ENCODE measurements at regions not wholly inside any gene's neighbourhood (a gene's known extent, or its start where the extent isn't known, plus 50 kb on each side); places are given as distances from the start of the nearest gene placed in this dataset.
"Not testable (repeated sequence)": the region's sequence is repeated elsewhere in the genome, so short reads cannot be mapped to it uniquely, and the experiment has no call there.

DNA sequence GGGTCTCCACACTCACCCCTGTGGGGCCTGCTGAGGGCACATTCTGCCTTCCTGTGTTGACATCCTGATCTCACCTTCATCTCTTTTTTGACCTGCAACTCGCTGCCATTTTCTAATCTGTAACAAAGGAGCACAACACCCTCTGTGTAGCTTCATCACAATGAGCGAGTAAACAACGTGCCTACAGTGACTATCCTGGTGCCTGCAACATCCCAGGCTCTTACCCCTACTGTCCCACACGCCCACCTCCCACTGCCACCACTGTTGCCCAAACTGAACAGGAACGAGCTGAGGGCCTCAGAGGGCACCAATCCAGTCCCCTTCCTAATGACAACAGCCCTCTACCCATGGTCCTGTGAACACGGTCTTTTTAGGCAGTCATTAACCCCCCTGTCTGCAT is 102.2 kb upstream of the GJB6 start:
- H3K4me1 Mint-ChIP-seq = peaks cover 6% of the 10 kb centered on the region
- H3K27ac Mint-ChIP-seq = no peak overlapping the region
- no peak overlapping the region for H3K4me3 Mint-ChIP-seq
- no peaks in the 10 kb centered on the region for H3K9me3 ChIP-seq (ENCODE audit: control insufficient read depth, low read length, poor library complexity, severe bottlenecking)
- ATAC-seq (no peak), DNase-seq (no peak)
- no peaks in the 10 kb centered on the region for H3K36me3 Mint-ChIP-seq (ENCODE audit: low read depth)
- peaks cover under 1% of the 10 kb centered on the region for H3K27me3 Mint-ChIP-seq

DNA sequence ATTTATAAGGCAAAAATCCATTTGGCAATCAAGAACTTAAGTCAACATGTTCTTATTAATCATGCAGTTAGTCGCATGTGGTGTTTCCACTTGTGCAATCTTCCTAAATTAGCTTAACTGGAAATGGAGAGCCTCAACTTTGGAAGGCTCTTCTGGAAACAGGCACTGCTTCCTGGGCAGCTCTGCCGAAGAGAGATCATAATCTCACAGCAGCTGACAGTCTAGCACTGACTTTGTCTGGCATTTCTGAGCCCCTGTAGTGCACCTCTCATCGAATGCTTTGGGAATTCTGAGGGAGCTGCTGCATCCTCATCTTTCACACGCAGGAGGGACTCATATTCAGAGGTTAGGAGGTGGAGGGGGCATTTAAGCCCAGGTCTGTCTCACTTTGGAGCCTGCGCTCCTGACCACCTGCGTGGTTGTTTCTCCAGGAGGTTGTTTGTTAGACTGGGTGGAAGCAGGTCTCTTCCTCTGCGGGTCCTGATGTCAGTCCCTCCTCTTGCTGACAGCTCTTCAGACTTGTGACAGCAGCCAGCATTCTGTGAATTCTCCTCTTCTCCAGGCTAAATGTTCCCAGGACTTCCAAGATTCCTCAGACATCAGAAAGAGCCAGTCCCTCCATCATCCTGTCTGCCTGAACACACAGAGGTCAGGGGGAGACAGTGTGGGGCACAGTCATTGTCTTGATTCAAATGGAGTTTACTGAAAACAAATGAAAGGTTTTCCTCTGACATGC is 100.4 kb upstream of the GJB6 start:
- H3K9me3 ChIP-seq (ENCODE audit: control insufficient read depth, low read length, poor library complexity, severe bottlenecking) = no peaks in the 10 kb centered on the region
- Mint-ChIP-seq H3K27ac (no peak overlapping the region), H3K27me3 (no peaks in the 10 kb centered on the region), H3K36me3 (ENCODE audit: low read depth) (no peaks in the 10 kb centered on the region), H3K4me1 (peaks cover 6% of the 10 kb centered on the region), H3K4me3 (no peak overlapping the region)
- ATAC-seq (no peak), DNase-seq (no peak)

DNA sequence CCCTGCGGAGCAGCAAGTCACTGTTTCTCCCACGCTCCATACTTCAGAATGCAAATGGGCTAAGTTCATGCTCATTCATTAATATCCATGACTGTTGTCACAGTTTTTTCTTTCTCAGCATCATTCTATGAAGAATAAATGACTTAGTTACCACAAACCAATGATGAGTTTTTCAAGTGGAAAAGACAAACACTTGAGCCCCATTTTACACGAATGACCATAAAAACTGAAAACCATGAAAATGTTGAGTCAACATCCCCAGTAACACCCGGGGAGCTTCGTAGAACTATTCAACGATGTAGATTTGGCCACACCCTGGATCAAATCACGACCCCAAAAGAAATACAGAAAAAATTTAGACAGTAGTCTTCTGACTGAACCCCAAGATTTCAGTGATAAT is 99.8 kb upstream of the GJB6 start:
- no peak overlapping the region for H3K27ac Mint-ChIP-seq
- H3K36me3 Mint-ChIP-seq (ENCODE audit: low read depth) = no peaks in the 10 kb centered on the region
- H3K9me3 ChIP-seq (ENCODE audit: control insufficient read depth, low read length, poor library complexity, severe bottlenecking) = no peaks in the 10 kb centered on the region
- H3K27me3 Mint-ChIP-seq = no peaks in the 10 kb centered on the region
- H3K4me3 Mint-ChIP-seq = no peak overlapping the region
- peaks cover 1% of the 10 kb centered on the region for H3K4me1 Mint-ChIP-seq
- DNase-seq (no peak), ATAC-seq (no peak)

DNA sequence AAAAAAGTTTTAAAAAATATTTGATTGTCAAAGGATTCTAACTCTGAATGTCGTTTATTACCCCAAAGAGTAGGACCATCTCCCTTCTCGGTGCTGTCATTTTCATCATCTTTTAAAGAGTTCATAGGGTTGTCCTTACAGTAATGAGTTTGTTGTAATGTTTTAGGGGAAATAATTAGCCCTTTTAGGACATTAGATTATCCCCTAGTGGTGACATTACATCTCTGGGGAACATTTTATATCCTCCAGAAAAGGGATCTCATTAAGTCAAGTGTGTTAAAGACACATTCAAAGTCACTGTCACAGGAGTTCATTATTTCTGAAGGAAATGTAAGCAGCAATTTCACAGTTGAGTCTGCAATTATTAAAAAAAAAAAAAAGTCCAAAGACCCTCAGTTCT is 99.3 kb upstream of the GJB6 start:
- DNase-seq (no peak), ATAC-seq (no peak)
- H3K27ac Mint-ChIP-seq = no peak overlapping the region
- H3K9me3 ChIP-seq (ENCODE audit: control insufficient read depth, low read length, poor library complexity, severe bottlenecking) = no peaks in the 10 kb centered on the region
- H3K4me1 Mint-ChIP-seq = no peaks in the 10 kb centered on the region
- H3K4me3 Mint-ChIP-seq = no peak overlapping the region
- H3K36me3 Mint-ChIP-seq (ENCODE audit: low read depth) = no peaks in the 10 kb centered on the region
- H3K27me3 Mint-ChIP-seq = no peaks in the 10 kb centered on the region

DNA sequence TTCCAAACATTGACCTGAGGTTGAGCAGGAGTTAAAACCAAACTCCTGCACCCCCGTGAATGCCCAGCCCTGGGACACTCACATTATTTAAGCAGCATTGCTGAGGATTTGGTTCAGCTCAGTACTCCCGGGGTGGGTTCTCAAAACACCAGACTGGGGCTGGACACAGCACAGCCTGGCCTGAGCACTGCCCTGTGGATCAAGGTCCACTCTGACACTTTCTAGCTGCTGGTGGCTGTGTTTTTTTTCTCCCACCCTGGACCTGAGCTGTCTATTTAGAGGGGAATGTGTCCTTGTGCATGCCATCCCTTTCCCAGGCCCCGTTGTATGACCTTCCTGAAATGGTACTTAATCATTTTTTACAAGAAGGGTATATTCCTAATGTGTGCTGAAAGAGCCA is 94.7 kb upstream of the GJB6 start:
- no peak for ATAC-seq
- no peaks in the 10 kb centered on the region for H3K4me1 Mint-ChIP-seq
- no peak overlapping the region for H3K27ac Mint-ChIP-seq
- no peaks in the 10 kb centered on the region for H3K36me3 Mint-ChIP-seq (ENCODE audit: low read depth)
- H3K9me3 ChIP-seq (ENCODE audit: control insufficient read depth, low read length, poor library complexity, severe bottlenecking) = peaks cover 9% of the 10 kb centered on the region
- H3K27me3 Mint-ChIP-seq = peaks cover 5% of the 10 kb centered on the region
- no peak for DNase-seq
- H3K4me3 Mint-ChIP-seq = no peak overlapping the region

DNA sequence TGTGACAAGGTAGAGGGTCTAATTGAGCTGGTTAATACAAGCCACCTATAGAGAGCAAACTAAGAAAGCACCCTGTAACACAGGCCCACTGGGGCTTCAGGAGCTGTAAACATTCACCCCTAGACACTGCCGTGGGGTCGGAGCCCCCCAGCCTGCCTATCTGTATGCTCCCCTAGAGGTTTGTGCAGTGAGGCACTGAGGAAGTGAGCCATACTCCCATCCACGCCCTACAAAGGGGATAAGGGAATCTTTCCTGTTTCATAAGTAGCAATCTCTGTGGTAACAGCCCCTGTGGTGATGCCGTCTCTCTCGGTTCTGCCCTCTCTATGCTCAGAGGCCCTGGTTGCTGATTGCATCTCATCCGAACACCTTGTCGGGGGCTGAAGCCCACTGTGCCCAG is 94.2 kb upstream of the GJB6 start:
- Mint-ChIP-seq H3K4me3 (no peak overlapping the region), H3K4me1 (no peaks in the 10 kb centered on the region), H3K36me3 (ENCODE audit: low read depth) (no peaks in the 10 kb centered on the region), H3K27ac (no peak overlapping the region), H3K27me3 (peaks cover 9% of the 10 kb centered on the region)
- ATAC-seq (no peak), DNase-seq (no peak)
- H3K9me3 ChIP-seq (ENCODE audit: control insufficient read depth, low read length, poor library complexity, severe bottlenecking) = peaks cover 9% of the 10 kb centered on the region

DNA sequence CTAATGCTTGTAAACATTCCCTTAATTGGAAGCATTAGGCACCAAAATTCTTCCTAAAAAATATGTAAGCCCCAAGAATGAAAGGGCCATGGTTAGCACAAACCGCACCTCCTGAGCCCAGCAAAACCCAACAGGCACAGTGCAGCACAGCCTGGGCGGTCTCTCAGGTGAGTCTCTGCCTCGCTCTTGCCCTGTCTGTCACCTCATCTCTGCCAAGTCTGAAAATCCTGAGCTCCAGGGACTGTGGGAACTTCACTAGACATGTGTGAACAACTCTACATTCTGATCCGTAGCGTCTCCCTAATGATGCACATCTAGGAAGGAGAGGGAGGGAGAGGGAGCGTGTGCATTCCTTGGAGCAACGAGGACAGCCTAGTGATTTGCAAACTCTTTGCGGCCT is 88.8 kb upstream of the GJB6 start:
- H3K27me3 Mint-ChIP-seq = peaks cover 38% of the 10 kb centered on the region
- H3K4me3 Mint-ChIP-seq = no peak overlapping the region
- no peak for ATAC-seq
- H3K4me1 Mint-ChIP-seq = peaks cover 2% of the 10 kb centered on the region
- peaks cover 5% of the 10 kb centered on the region for H3K9me3 ChIP-seq (ENCODE audit: control insufficient read depth, low read length, poor library complexity, severe bottlenecking)
- no peak overlapping the region for H3K27ac Mint-ChIP-seq
- peaks cover 4% of the 10 kb centered on the region for H3K36me3 Mint-ChIP-seq (ENCODE audit: low read depth)
- no peak for DNase-seq

DNA sequence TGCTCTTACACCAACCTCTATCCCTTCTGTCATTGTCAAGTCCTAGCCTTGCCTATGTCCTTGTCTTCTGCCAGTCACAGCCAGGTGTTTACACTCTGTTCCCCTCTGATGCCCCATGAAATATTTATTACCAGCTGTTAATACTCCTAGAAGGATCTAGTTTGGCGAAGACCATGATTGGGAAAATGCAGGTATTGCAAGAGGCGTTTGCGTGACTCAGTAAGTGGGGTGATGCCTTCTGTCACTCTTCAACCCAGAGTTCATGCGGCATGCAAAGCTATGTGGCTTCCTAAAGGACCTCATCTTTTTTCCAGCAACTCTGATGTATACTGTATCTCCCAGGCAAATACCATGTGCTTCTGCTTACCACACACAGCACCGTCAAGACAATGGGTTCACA is 81.8 kb upstream of the GJB6 start:
- no peak for ATAC-seq
- H3K27me3 Mint-ChIP-seq = peaks cover 7% of the 10 kb centered on the region
- no peak overlapping the region for H3K4me3 Mint-ChIP-seq
- no peaks in the 10 kb centered on the region for H3K36me3 Mint-ChIP-seq (ENCODE audit: low read depth)
- H3K9me3 ChIP-seq (ENCODE audit: control insufficient read depth, low read length, poor library complexity, severe bottlenecking) = no peaks in the 10 kb centered on the region
- no peaks in the 10 kb centered on the region for H3K4me1 Mint-ChIP-seq
- no peak for DNase-seq
- no peak overlapping the region for H3K27ac Mint-ChIP-seq

DNA sequence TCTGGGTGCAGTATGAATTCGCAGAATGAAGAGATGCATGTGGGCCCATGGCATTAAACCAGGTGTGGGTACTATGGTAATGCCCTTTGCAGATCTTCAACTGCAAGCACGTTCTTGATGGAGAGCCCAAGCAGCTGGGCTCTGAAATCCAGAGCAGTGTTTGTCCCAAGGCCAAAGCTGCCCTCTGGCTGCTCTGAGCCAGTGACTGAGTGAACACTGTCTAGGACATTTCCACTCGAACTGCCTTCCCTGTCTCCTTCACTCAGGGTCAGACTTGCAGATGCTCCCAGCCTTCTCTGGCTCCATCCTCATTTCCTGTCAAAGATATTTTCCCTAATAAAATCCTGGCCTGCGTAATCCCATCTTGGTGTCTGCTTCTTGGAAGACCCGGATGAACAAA is 80.2 kb upstream of the GJB6 start:
- H3K4me1 Mint-ChIP-seq = no peaks in the 10 kb centered on the region

DNA sequence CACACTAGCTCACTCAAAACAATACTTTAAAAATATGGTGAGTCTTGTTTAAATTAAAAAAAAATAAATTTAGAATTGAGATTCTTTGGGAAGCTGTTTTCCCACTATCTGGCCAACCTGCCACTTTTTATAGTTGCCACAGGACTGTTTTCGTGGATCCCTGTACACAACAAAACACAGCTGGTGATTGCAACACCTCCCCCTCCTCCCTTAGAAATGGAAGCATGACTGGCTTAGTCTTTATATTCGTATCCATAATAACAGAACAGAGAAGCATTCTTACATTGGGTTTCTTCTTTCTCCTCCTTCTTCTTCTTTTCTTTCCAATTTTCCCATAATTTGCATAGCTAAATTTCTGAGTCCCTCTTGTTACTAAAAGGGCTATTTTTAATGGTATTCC is 79.5 kb upstream of the GJB6 start:
- no peaks in the 10 kb centered on the region for H3K4me1 Mint-ChIP-seq
- H3K9me3 ChIP-seq (ENCODE audit: control insufficient read depth, low read length, poor library complexity, severe bottlenecking) = no peaks in the 10 kb centered on the region
- no peak overlapping the region for H3K27ac Mint-ChIP-seq
- DNase-seq (no peak), ATAC-seq (no peak)
- no peaks in the 10 kb centered on the region for H3K27me3 Mint-ChIP-seq
- H3K36me3 Mint-ChIP-seq (ENCODE audit: low read depth) = peaks cover 2% of the 10 kb centered on the region
- no peak overlapping the region for H3K4me3 Mint-ChIP-seq

More for the DNA sequence above, 80.2 kb upstream of the GJB6 start:
- H3K9me3 ChIP-seq (ENCODE audit: control insufficient read depth, low read length, poor library complexity, severe bottlenecking) = no peaks in the 10 kb centered on the region
- DNase-seq (no peak), ATAC-seq (no peak)
- peaks cover 2% of the 10 kb centered on the region for H3K36me3 Mint-ChIP-seq (ENCODE audit: low read depth)
- no peak overlapping the region for H3K27ac Mint-ChIP-seq
- no peak overlapping the region for H3K4me3 Mint-ChIP-seq
- no peaks in the 10 kb centered on the region for H3K27me3 Mint-ChIP-seq

DNA sequence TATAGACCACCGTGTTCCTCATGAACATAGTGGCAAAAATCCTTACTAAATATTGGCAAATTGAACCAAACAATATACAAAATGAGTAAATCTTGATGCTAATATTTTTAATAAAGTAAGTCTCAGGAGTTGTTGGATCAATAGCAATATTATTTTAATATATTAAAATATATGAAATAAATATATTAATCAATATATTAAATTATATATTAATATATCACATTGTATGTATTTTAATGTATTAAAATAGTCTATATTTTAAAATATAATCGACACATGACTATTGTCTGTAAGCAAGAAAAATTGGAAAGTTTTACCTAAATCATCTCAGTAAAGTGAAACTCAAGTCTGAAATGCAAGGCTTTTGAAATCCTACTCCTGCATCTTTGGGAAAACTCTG is 78.9 kb upstream of the GJB6 start:
- peaks cover 2% of the 10 kb centered on the region for H3K36me3 Mint-ChIP-seq (ENCODE audit: low read depth)
- H3K4me1 Mint-ChIP-seq = no peaks in the 10 kb centered on the region
- ATAC-seq = no peak
- no peaks in the 10 kb centered on the region for H3K27me3 Mint-ChIP-seq
- no peak overlapping the region for H3K4me3 Mint-ChIP-seq
- no peak for DNase-seq
- no peaks in the 10 kb centered on the region for H3K9me3 ChIP-seq (ENCODE audit: control insufficient read depth, low read length, poor library complexity, severe bottlenecking)
- no peak overlapping the region for H3K27ac Mint-ChIP-seq

DNA sequence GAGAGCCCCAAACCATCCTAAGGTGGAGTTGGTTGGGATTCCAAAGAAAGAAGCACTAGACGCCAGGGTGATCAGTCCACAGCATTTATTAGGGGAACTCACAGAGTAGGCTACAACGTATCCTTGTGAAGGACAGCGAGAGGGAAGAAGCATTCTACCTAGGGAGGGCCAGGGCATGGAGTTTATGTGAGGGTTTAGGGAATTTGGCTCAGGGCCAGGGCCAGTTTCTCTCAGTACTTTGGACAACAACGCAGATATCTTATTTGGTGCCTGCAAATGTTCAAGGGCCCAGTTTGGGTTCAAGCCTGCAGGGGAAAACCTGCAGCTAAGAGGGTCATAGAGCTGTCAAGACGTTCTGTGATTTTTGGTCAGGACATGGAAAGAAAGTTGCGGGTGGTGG is 73.9 kb upstream of the GJB6 start:
- no peak for ATAC-seq
- H3K9me3 ChIP-seq (ENCODE audit: control insufficient read depth, low read length, poor library complexity, severe bottlenecking) = no peaks in the 10 kb centered on the region
- H3K36me3 Mint-ChIP-seq (ENCODE audit: low read depth) = peaks cover 8% of the 10 kb centered on the region
- no peak overlapping the region for H3K27ac Mint-ChIP-seq
- DNase-seq = no peak
- H3K27me3 Mint-ChIP-seq = peaks cover 30% of the 10 kb centered on the region
- no peak overlapping the region for H3K4me3 Mint-ChIP-seq
- H3K4me1 Mint-ChIP-seq = no peaks in the 10 kb centered on the region

DNA sequence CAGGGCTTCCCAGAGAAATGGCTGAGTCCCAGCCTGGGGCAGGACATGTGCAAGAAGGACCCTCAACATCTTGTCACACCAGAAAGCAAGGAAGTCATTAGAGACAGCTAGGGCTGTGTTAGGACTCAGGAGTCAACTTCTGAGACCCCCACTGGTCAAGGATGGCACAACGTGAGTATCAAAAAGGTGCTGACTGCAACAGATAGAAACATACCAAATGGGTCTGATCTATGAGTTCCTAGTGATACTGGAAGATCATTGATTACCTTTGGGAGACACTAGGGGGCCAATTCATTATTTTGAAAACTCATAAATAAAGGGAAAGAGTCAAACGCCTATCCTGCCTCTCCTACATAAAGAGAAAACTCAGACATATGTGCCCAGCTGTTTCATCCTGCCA is 73.5 kb upstream of the GJB6 start:
- H3K36me3 Mint-ChIP-seq (ENCODE audit: low read depth) = peaks cover 9% of the 10 kb centered on the region
- H3K4me3 Mint-ChIP-seq = no peak overlapping the region
- no peaks in the 10 kb centered on the region for H3K9me3 ChIP-seq (ENCODE audit: control insufficient read depth, low read length, poor library complexity, severe bottlenecking)
- DNase-seq = no peak
- H3K27ac Mint-ChIP-seq = no peak overlapping the region
- ATAC-seq = no peak
- no peaks in the 10 kb centered on the region for H3K4me1 Mint-ChIP-seq
- H3K27me3 Mint-ChIP-seq = peaks cover 34% of the 10 kb centered on the region

DNA sequence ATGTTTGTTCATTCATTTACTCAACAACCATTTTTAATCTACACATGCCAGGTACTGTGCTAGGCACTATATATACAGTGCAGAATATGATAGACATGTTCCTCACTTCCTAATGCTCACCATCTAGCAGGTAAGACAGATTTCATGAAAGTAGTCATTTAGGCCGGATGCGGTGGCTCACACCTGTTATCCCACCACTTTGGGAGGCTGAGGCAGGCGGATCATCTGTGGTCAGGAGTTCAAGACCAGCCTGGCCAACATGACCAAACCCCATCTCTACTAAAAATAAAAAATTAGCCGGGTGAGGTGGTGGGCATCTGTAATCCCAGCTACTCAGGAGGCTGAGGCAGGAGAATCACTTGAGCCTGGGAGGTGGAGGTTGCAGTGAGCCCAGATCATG is 71.9 kb upstream of the GJB6 start:
- ATAC-seq; DNase-seq; H3K36me3 Mint-ChIP-seq (ENCODE audit: low read depth); H3K9me3 ChIP-seq (ENCODE audit: control insufficient read depth, low read length, poor library complexity, severe bottlenecking); H3K4me1 Mint-ChIP-seq; H3K4me3 Mint-ChIP-seq; H3K27ac Mint-ChIP-seq: not testable (repeated sequence)
- peaks cover 50% of the 10 kb centered on the region for H3K27me3 Mint-ChIP-seq

All from T-helper 17 cell (primary cell).